ENCODE measurements at regions not wholly inside any gene's neighbourhood (a gene's known extent, or its start where the extent isn't known, plus 50 kb on each side); places are given as distances from the start of the nearest gene placed in this dataset.

DNA sequence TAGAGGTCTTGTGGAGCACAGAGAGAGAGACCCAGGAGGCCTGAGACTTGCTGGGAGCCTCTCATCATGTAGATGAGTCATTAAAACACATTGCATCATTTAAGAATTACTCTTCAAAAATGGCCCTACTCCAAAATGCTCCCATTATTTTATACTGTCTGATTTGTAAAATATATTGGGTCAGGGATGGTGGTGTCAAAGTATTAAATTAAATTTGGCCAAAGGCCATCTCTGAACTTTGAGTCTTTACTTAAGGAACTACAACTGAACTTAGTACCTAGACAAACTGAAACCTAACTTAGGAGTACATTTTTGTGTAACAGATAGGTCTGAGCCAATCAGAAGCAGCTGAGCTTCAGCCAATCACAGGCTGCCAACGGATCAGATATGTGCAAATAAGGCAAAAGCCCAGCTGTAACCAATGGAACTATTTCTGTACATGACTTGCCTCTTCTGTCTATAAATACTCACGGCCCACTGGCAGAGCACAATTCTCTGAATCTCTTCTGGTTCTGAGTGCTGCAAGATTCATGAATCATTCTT lies 657.2 kb downstream of the TLE1 start:
- TF ChIP-seq, protein P1, sequence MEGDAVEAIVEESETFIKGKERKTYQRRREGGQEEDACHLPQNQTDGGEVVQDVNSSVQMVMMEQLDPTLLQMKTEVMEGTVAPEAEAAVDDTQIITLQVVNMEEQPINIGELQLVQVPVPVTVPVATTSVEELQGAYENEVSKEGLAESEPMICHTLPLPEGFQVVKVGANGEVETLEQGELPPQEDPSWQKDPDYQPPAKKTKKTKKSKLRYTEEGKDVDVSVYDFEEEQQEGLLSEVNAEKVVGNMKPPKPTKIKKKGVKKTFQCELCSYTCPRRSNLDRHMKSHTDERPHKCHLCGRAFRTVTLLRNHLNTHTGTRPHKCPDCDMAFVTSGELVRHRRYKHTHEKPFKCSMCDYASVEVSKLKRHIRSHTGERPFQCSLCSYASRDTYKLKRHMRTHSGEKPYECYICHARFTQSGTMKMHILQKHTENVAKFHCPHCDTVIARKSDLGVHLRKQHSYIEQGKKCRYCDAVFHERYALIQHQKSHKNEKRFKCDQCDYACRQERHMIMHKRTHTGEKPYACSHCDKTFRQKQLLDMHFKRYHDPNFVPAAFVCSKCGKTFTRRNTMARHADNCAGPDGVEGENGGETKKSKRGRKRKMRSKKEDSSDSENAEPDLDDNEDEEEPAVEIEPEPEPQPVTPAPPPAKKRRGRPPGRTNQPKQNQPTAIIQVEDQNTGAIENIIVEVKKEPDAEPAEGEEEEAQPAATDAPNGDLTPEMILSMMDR (IDR thresholded peaks at IDR 0.05; ENCODE audit: insufficient read depth, low read length, poor library complexity, severe bottlenecking), result no peak
- TF ChIP-seq EZH2phosphoT487 (conservative IDR thresholded peaks at IDR 0.05; ENCODE audit: low read length), result no peak
